GM19438 (cell line): ENCODE measurements at regions not wholly inside any gene's neighbourhood (a gene's known extent, or its start where the extent isn't known, plus 50 kb on each side); places are given as distances from the start of the nearest gene placed in this dataset.
A peak's percentile ranks its signal among the peaks of the same experiment; 100 is the strongest.

ENCODE experiments used
- ATAC-seq: cut with Tn5 transposase; IDR thresholded peaks from one replicate; pipeline ENCODE4 v1.9.1; 2021; ENCODE audit warnings: low read depth; ENCODE audit not compliant: unreplicated experiment

GRCh38 chr5:62741761-62742160, 163.1 kb downstream of the LRRC70 start:
- ATAC-seq = no peak

GRCh38 chr5:62737766-62738165, 159.1 kb downstream of the LRRC70 start:
- ATAC-seq = no peak

GRCh38 chr5:62732677-62733121, 154.1 kb downstream of the LRRC70 start:
- no peak for ATAC-seq

- no peak for ATAC-seq
Measured at GRCh38 chr5:62731022-62731421, 152.4 kb downstream of the LRRC70 start.

GRCh38 chr5:62729675-62730074, 151.1 kb downstream of the LRRC70 start:
- no peak for ATAC-seq

GRCh38 chr5:62727861-62728260, 149.2 kb downstream of the LRRC70 start:
- ATAC-seq = no peak

- ATAC-seq = no peak
Measured at GRCh38 chr5:62727184-62727583, 148.6 kb downstream of the LRRC70 start.

- ATAC-seq = no peak
Measured at GRCh38 chr5:62722360-62722759, 143.7 kb downstream of the LRRC70 start.

GRCh38 chr5:62720031-62720441, 141.4 kb downstream of the LRRC70 start:
- ATAC-seq = peak; percentile 85

GRCh38 chr5:62719061-62719720, 140.6 kb downstream of the LRRC70 start:
- ATAC-seq = no peak

GRCh38 chr5:62718324-62718723, 139.7 kb downstream of the LRRC70 start:
- no peak for ATAC-seq

GRCh38 chr5:62717301-62717933, 138.8 kb downstream of the LRRC70 start:
- ATAC-seq = no peak

- no peak for ATAC-seq
Measured at GRCh38 chr5:62714296-62714695, 135.7 kb downstream of the LRRC70 start.

- no peak for ATAC-seq
Measured at GRCh38 chr5:62708481-62709325, 130.1 kb downstream of the LRRC70 start.

GRCh38 chr5:62707563-62707962, 128.9 kb downstream of the LRRC70 start:
- ATAC-seq = no peak

- no peak for ATAC-seq
Measured at GRCh38 chr5:62707131-62707530, 128.5 kb downstream of the LRRC70 start.

- no peak for ATAC-seq
Measured at GRCh38 chr5:62705022-62705421, 126.4 kb downstream of the LRRC70 start.

GRCh38 chr5:62702126-62702525, 123.5 kb downstream of the LRRC70 start:
- ATAC-seq = no peak

GRCh38 chr5:62701036-62701435, 122.4 kb downstream of the LRRC70 start:
- no peak for ATAC-seq

- no peak for ATAC-seq
Measured at GRCh38 chr5:62698756-62699155, 120.1 kb downstream of the LRRC70 start.

GRCh38 chr5:62695274-62695673, 116.7 kb downstream of the LRRC70 start:
- no peak for ATAC-seq
